A549 (cell line): ENCODE measurements at regions not wholly inside any gene's neighbourhood (a gene's known extent, or its start where the extent isn't known, plus 50 kb on each side); places are given as distances from the start of the nearest gene placed in this dataset.

ENCODE experiments used
- ATAC-seq, 2 experiments: fragments of 200-7000 bp in 1 of 2; fragments of >200 bp in 1 of 2; cut with Nextera tagmentation in 1 of 2; cut with Tn5 transposase in 1 of 2; 3 replicates each; pipeline versions ENCODE4 v1.8.0 to v1.9.1; 2018 to 2020; ENCODE audit warnings: mild to moderate bottlenecking in 1 of 2, moderate library complexity in 1 of 2
- CTCF ChIA-PET: fragments of 300-600 bp; sonication (Branson Sonifier 250); formaldehyde crosslinking; extraction: SDS; loops from one replicate; lab custom pipeline; 2021; ENCODE audit warnings: antibody characterized with exemption, inconsistent platforms; lab: Yijun Ruan, JAX
- POLR2A ChIA-PET: fragments of 350-600 bp; formaldehyde crosslinking; extraction: SDS; loops from one replicate; lab custom pipeline; 2021; ENCODE audit warnings: antibody characterized with exemption, inconsistent platforms; lab: Yijun Ruan, JAX
- DNase-seq, 2 experiments: peaks; one replicate each; pipeline versions ENCODE4 v3.0.0 to v3.0.0-alpha.2; 2011 to 2016; ENCODE audit warnings: low read depth in 1 of 2, low spot score in 1 of 2
- FAIRE-seq: peaks from 2 replicates; lab custom pipeline; 2011; peaks lifted over from hg19 to GRCh38; lab: Jason Lieb, UNC
- H3K27ac ChIP-seq, 2 experiments: fragments of >200 bp; sonication (Bioruptor Twin); formaldehyde crosslinking; 3 replicates each; pipeline ENCODE4 v1.5.1; 2016 to 2017
- H3K4me1 ChIP-seq: fragments of >200 bp; sonication (Bioruptor Twin); formaldehyde crosslinking; 3 replicates; pipeline ENCODE4 v1.6.1; 2016
- H3K4me2 ChIP-seq: fragments of >200 bp; sonication (Bioruptor Twin); formaldehyde crosslinking; 3 replicates; pipeline ENCODE4 v1.6.1; 2016
- H3K4me3 ChIP-seq: fragments of >200 bp; sonication (Bioruptor Twin); formaldehyde crosslinking; 3 replicates; pipeline ENCODE4 v1.5.1; 2016
- H3K9me3 ChIP-seq: fragments of >200 bp; sonication (Bioruptor Twin); formaldehyde crosslinking; 3 replicates; pipeline ENCODE4 v1.6.1; 2016
- ATOH8 ChIP-seq: fragments of 250-450 bp; sonication (Bioruptor Pico); IDR thresholded peaks from 2 replicates; pipeline ENCODE4 v1.5.0; 2020; ENCODE audit warnings: low read depth, mild to moderate bottlenecking, moderate library complexity
- CBX2 ChIP-seq: fragments of 200-600 bp; sonication (generic); IDR thresholded peaks from 2 replicates; pipeline ENCODE4 v1.6.1; 2016; ENCODE audit warnings: low read depth, mild to moderate bottlenecking, borderline replicate concordance
- CBX8 ChIP-seq: fragments of 200-600 bp; sonication (generic); IDR thresholded peaks from 2 replicates; pipeline ENCODE4 v1.6.1; 2016
- CHD4 ChIP-seq: fragments of 200-600 bp; sonication (generic); IDR thresholded peaks from 2 replicates; pipeline ENCODE4 v1.6.1; 2016; ENCODE audit warnings: antibody characterized with exemption, mild to moderate bottlenecking, borderline replicate concordance
- E2F6 ChIP-seq: IDR thresholded peaks from 2 replicates; pipeline ENCODE4 v1.6.1; 2012; ENCODE audit warnings: low read depth, borderline replicate concordance
- EHMT2 ChIP-seq: fragments of 200-600 bp; sonication (generic); IDR thresholded peaks from 2 replicates; pipeline ENCODE4 v1.6.1; 2016; ENCODE audit warnings: antibody characterized with exemption, low read depth, mild to moderate bottlenecking, moderate library complexity
- FOSB ChIP-seq: fragments of 250-450 bp; sonication (Bioruptor Pico); IDR thresholded peaks from 2 replicates; pipeline ENCODE4 v1.5.0; 2020; ENCODE audit warnings: mild to moderate bottlenecking, moderate library complexity
- GATA3 ChIP-seq: IDR thresholded peaks from 2 replicates; pipeline ENCODE4 v1.6.1; 2012; ENCODE audit warnings: borderline replicate concordance
- HES2 ChIP-seq: fragments of >200 bp; sonication (Bioruptor Twin); formaldehyde crosslinking; IDR thresholded peaks from 2 replicates; pipeline ENCODE4 v1.6.1; 2016
- HEYL ChIP-seq: fragments of 250-450 bp; sonication (Bioruptor Pico); IDR thresholded peaks from 2 replicates; pipeline ENCODE4 v1.8.0; 2021; ENCODE audit warnings: mild to moderate bottlenecking, moderate library complexity
- HOXB5 ChIP-seq: fragments of 250-450 bp; sonication (Bioruptor Pico); IDR thresholded peaks from 2 replicates; pipeline ENCODE4 v1.5.0; 2020; ENCODE audit warnings: mild to moderate bottlenecking, moderate library complexity
- JUN ChIP-seq, 2 experiments: fragments of >200 bp; sonication (Bioruptor Twin); formaldehyde crosslinking; IDR thresholded peaks; 2 replicates in 1 of 2; 3 replicates in 1 of 2; pipeline ENCODE4 v1.6.1; 2016 to 2017
- JUNB ChIP-seq: fragments of >200 bp; sonication (Bioruptor Twin); formaldehyde crosslinking; IDR thresholded peaks from 2 replicates; pipeline ENCODE4 v1.6.1; 2016
- NFE2L2 ChIP-seq: fragments of 150-350 bp; conservative IDR thresholded peaks from 2 replicates; pipeline ENCODE4 v1.6.1; 2014; ENCODE audit warnings: low read length
- PHF8 ChIP-seq: fragments of 200-600 bp; sonication (generic); IDR thresholded peaks from 2 replicates; pipeline ENCODE4 v1.6.1; 2016; ENCODE audit warnings: low read depth, mild to moderate bottlenecking, antibody characterized with exemption, moderate library complexity, borderline replicate concordance
- POLR2A ChIP-seq: IDR thresholded peaks from 2 replicates; pipeline ENCODE4 v1.6.1; 2012; ENCODE audit warnings: mild to moderate bottlenecking, low read length
- SMC3 ChIP-seq: fragments of >200 bp; sonication (Bioruptor Twin); formaldehyde crosslinking; IDR thresholded peaks from 3 replicates; pipeline ENCODE4 v1.6.1; 2018; ENCODE audit warnings: inconsistent platforms
- USF2 ChIP-seq: fragments of 450-650 bp; IDR thresholded peaks from 2 replicates; pipeline ENCODE4 v1.6.1; 2014; ENCODE audit warnings: antibody characterized with exemption
- ZC3H11A ChIP-seq: fragments of 450-650 bp; IDR thresholded peaks from 2 replicates; pipeline ENCODE4 v1.6.1; 2014; ENCODE audit warnings: antibody characterized with exemption, mild to moderate bottlenecking
- ZNF302 ChIP-seq: fragments of 250-450 bp; sonication (Bioruptor Pico); IDR thresholded peaks from 2 replicates; pipeline ENCODE4 v1.9.0; 2021; ENCODE audit warnings: inconsistent platforms, mild to moderate bottlenecking, moderate library complexity
- WGBS: methylation state at CpG from one replicate; pipeline ENCODE4 v1.1.6; 2017; ENCODE audit errors: missing lambda C conversion rate; 5-methylcytosine and 5-hydroxymethylcytosine counted together
- TF ChIP-seq, protein P1 (sequence below): fragments of 250-450 bp; sonication (Bioruptor Pico); IDR thresholded peaks from 2 replicates; pipeline ENCODE4 v1.5.0; 2021; ENCODE audit warnings: mild to moderate bottlenecking, moderate library complexity, borderline replicate concordance

DNA sequence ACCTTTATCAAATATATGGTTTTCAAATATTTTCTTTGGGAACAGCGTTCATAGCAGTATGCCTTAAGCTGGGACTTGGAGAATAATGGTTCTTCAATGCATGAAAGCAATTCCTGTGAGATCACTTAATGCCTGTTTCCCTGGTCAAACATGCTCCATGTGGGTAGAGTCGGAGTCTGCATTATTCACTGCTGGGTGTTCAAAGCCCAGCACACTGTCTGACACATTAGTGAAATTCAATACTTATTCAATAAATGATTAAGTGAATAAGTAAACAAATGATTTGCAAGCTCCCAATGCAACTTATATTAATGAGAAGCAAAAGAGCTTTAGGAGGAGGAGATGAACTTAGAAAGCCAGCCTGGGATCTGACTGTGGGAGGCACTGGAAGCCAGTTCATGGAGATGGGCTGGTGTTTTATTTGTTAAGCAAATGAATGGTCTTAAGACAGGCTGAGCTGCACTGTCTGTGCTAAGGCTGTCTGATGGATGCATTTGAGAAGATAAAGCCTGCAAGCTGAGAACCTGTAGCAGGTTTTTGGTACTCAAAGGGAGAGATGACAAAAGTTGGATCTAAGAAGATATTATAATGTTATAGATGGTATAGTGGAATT, 490.8 kb downstream of the MCTP2 start:
- Histone ChIP-seq H3K27ac (no peak overlapping the region), H3K4me1 (no peaks in the 10 kb centered on the region), H3K4me2 (no peak overlapping the region), H3K9me3 (no peaks in the 10 kb centered on the region), H3K4me3 (no peak overlapping the region)
- FAIRE-seq, result no peak
- ATAC-seq, result no peak
- TF ChIP-seq ZC3H11A (no peak), SMC3 (no peak), ZNF302 (CRISPR knock-in tag) (no peak), E2F6 (no peak), CHD4 (no peak), CBX2 (no peak), CBX8 (no peak), JUNB (no peak), EHMT2 (no peak), HES2 (no peak)
- TF ChIP-seq, protein P1, sequence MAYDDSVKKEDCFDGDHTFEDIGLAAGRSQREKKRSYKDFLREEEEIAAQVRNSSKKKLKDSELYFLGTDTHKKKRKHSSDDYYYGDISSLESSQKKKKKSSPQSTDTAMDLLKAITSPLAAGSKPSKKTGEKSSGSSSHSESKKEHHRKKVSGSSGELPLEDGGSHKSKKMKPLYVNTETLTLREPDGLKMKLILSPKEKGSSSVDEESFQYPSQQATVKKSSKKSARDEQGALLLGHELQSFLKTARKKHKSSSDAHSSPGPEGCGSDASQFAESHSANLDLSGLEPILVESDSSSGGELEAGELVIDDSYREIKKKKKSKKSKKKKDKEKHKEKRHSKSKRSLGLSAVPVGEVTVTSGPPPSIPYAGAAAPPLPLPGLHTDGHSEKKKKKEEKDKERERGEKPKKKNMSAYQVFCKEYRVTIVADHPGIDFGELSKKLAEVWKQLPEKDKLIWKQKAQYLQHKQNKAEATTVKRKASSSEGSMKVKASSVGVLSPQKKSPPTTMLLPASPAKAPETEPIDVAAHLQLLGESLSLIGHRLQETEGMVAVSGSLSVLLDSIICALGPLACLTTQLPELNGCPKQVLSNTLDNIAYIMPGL (CRISPR knock-in tag), result no peak
- POLR2A ChIA-PET, result no interaction called here
- WGBS, result 2% methylated on average over 2 of the region's 2 CpGs
- CTCF ChIA-PET, result no interaction called here
- DNase-seq, result no peak

DNA sequence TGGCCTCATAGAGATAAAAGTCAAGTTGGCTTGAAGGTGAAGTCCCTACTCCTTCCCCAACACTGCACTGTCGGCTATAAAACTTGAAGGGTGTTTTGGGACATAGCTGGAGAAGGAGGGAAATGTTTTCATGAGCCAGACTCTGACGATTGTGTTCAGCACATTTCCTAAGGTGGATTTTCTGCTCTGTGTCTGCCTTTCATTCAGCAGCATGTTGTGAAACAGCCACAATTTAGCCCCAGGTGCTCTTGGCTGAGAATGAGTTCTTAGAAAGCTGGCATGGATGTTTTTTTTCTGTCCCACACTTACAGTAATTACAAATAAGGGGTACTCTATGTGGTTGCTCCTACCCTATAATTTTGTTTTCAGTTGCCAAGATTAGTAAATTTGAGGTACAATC, 492.4 kb downstream of the MCTP2 start:
- FAIRE-seq (no peak), DNase-seq (no peak), ATAC-seq (no peak)
- ChIA-PET POLR2A (no interaction called here), CTCF (no interaction called here)
- 0% methylated on average over 2 of the region's 2 CpGs for WGBS
- H3K4me1 ChIP-seq, result no peaks in the 10 kb centered on the region
- H3K27ac ChIP-seq, result no peak overlapping the region
- TF ChIP-seq GATA3 (no peak), CHD4 (no peak), HEYL (CRISPR knock-in tag) (no peak)
- H3K9me3 ChIP-seq, result no peaks in the 10 kb centered on the region
- no peak overlapping the region for H3K4me2 ChIP-seq
- no peak overlapping the region for H3K4me3 ChIP-seq

- ATAC-seq, result no peak
- H3K4me3 ChIP-seq, result no peak overlapping the region
- FAIRE-seq, result no peak
- no peak for TF ChIP-seq SMC3
- no peak for TF ChIP-seq NFE2L2
- TF ChIP-seq USF2, result no peak
- TF ChIP-seq PHF8, result no peak
- TF ChIP-seq ATOH8 (CRISPR knock-in tag), result no peak
- TF ChIP-seq FOSB (CRISPR knock-in tag), result no peak
- no peak for TF ChIP-seq POLR2A
- no peak for TF ChIP-seq JUNB
- TF ChIP-seq HOXB5, result no peak
- TF ChIP-seq JUN (IDR thresholded peaks at IDR 0.05), result no peak
- ChIA-PET CTCF (no interaction called here), POLR2A (no interaction called here)
- 0% methylated on average over 3 of the region's 3 CpGs for WGBS
- no peaks in the 10 kb centered on the region for H3K4me1 ChIP-seq
- DNase-seq, result no peak
- H3K9me3 ChIP-seq, result no peaks in the 10 kb centered on the region
- H3K27ac ChIP-seq, result no peak overlapping the region
- H3K4me2 ChIP-seq, result no peak overlapping the region
Measured at GRCh38 chr15:94731286-94731685, 499.9 kb downstream of the MCTP2 start.
